Muscle of arm (tissue), 1 donor: ENCODE measurements at regions not wholly inside any gene's neighbourhood (a gene's known extent, or its start where the extent isn't known, plus 50 kb on each side); places are given as distances from the start of the nearest gene placed in this dataset.
"Not testable (repeated sequence)": the region's sequence is repeated elsewhere in the genome, so short reads cannot be mapped to it uniquely, and the experiment has no call there.

ENCODE experiments used
- DNase-seq: peaks from one replicate; pipeline ENCODE4 v3.0.0-alpha.2; 2013

GRCh38 chr9:24652181-24652580 lies 106.5 kb upstream of the IZUMO3 start:
- DNase-seq = no peak

GRCh38 chr9:24628809-24629208 lies 83.1 kb upstream of the IZUMO3 start:
- DNase-seq = not testable (repeated sequence)

- no peak for DNase-seq
Observed at GRCh38 chr9:24625097-24625496, 79.4 kb upstream of the IZUMO3 start.

GRCh38 chr9:24624481-24624880 lies 78.8 kb upstream of the IZUMO3 start:
- no peak for DNase-seq

- DNase-seq = no peak
Observed at GRCh38 chr9:24620741-24621140, 75.0 kb upstream of the IZUMO3 start.

- no peak for DNase-seq
Observed at GRCh38 chr9:24616863-24617262, 71.2 kb upstream of the IZUMO3 start.

- no peak for DNase-seq
Observed at GRCh38 chr9:24614070-24614469, 68.4 kb upstream of the IZUMO3 start.

GRCh38 chr9:24608599-24608998 lies 62.9 kb upstream of the IZUMO3 start:
- no peak for DNase-seq

GRCh38 chr9:24602693-24603352 lies 57.1 kb upstream of the IZUMO3 start:
- no peak for DNase-seq
